Heart left ventricle (tissue), 16 donors: ENCODE measurements at regions not wholly inside any gene's neighbourhood (a gene's known extent, or its start where the extent isn't known, plus 50 kb on each side); places are given as distances from the start of the nearest gene placed in this dataset.
"Not testable (repeated sequence)": the region's sequence is repeated elsewhere in the genome, so short reads cannot be mapped to it uniquely, and the experiment has no call there.

Experiments used
- ATAC-seq, 4 donors: fragments of 200-7000 bp; cut with Tn5 transposase; one replicate each; pipeline ENCODE4 v1.9.1; 2020 to 2022; ENCODE audit warnings: moderate library complexity in 4 of 4, mild to moderate bottlenecking in 3 of 4, moderate number of reproducible peaks in 1 of 4
- DNase-seq, 5 donors: peaks; one replicate each; pipeline ENCODE4 v3.0.0-alpha.2; 2020
- H3K27ac ChIP-seq, 12 donors: fragments of 200-600 bp; sonication (generic) in 4 of 12; one replicate each; pipeline versions ENCODE4 v1.5.0 to v1.8.0; 2016 to 2022; ENCODE audit warnings: mild to moderate bottlenecking in 2 of 12
- H3K27me3 ChIP-seq, 9 donors: fragments of 200-600 bp; sonication (generic) in 2 of 9; one replicate each; pipeline versions ENCODE4 v1.5.1 to v1.8.0; 2016 to 2022; ENCODE audit warnings: mild to moderate bottlenecking in 3 of 9
- H3K36me3 ChIP-seq, 9 donors: fragments of 200-600 bp; sonication (generic) in 2 of 9; one replicate each; pipeline versions ENCODE4 v1.5.0 to v1.8.0; 2018 to 2022; ENCODE audit warnings: mild to moderate bottlenecking in 2 of 9
- H3K4me1 ChIP-seq, 12 donors: fragments of 200-600 bp; sonication (generic) in 4 of 12; one replicate each; pipeline versions ENCODE4 v1.5.0 to v1.8.0; 2016 to 2022; ENCODE audit warnings: mild to moderate bottlenecking in 3 of 12
- H3K4me3 ChIP-seq, 12 donors: fragments of 200-600 bp; sonication (generic) in 4 of 12; one replicate each; pipeline versions ENCODE4 v1.5.0 to v1.8.0; 2017 to 2022; ENCODE audit warnings: mild to moderate bottlenecking in 9 of 12, moderate library complexity in 4 of 12
- H3K9me3 ChIP-seq, 12 donors: fragments of 200-600 bp; sonication (generic) in 4 of 12; one replicate each; pipeline versions ENCODE4 v1.5.0 to v1.8.0; 2016 to 2022; ENCODE audit warnings: mild to moderate bottlenecking in 1 of 12
- CTCF ChIP-seq, 12 donors: fragments of 200-600 bp; sonication (generic) in 4 of 12; IDR thresholded peaks; one replicate each; pipeline versions ENCODE4 v1.5.0 to v1.8.0; 2018 to 2022; ENCODE audit warnings: antibody characterized with exemption in 12 of 12, mild to moderate bottlenecking in 5 of 12
- POLR2A ChIP-seq, 2 donors: fragments of 450-650 bp; IDR thresholded peaks; one replicate each; pipeline ENCODE4 v1.6.1; 2017; ENCODE audit warnings: antibody characterized with exemption in 2 of 2, mild to moderate bottlenecking in 2 of 2, moderate library complexity in 2 of 2
- WGBS, 4 donors: extraction: QIAGEN DNeasy Blood & Tissue Kit in 2 of 4; methylation state at CpG; one replicate each; pipeline versions ENCODE4 v1.1.5 to v1.1.7; 2013 to 2018; 5-methylcytosine and 5-hydroxymethylcytosine counted together
- intact Hi-C, 10 donors: fragments of 100-400 bp; cut with DNase I; formaldehyde crosslinking; loops; one replicate each; pipeline versions ENCODE4 v1.11.1 to v1.14.2; 2022
- donor health status: ischemic (EF 13 %, LVEDD 7.1; RV severe dilation, severe dysfunction).
- donor health status: healthy with polysubstance abuse.
- donor health status: DM: no; HTN: yes; CAD: no.
- donor health status: DM: no; HTN: no; CAD: no.
- donor health status: ischemic (EF 25% LVEDD 6.9; RV normal size, moderate dysfunction).
- donor health status: ischemic (EF 25% LVEDD 5.7; RV mildly dilated, moderate dysfunction).
- donor health status: healthy.
- donor health status: DM: yes; HTN: yes; CAD: no.
- donor health status: ischemic (EF 35%, LVEDD 5.7; RV mildly dilated, moderate dysfunction).
- donor health status: nonischemic (EF 11% LVEDD 7.7; RV severe dilation, severe dysfunction).
- donor health status: DM: yes; HTN: yes; CAD: no.
- donor health status: PGD.
- donor health status: ischemic (EF 29% LVEDD 5.4; RV normal size, mild dysfunction).
- donor health status: nonischemic (EF 23%, LVEDD 6.1; RV moderate dilation, normal function).

- no peak for DNase-seq
- no peaks in the 10 kb centered on the region for H3K36me3 ChIP-seq
- intact Hi-C loops: no loop called here
- TF ChIP-seq POLR2A (IDR thresholded peaks at IDR 0.05) (no peak), CTCF (IDR thresholded peaks at IDR 0.05) (no peak)
- no peaks in the 10 kb centered on the region for H3K27me3 ChIP-seq
- peaks cover 0 to 7% (median 0%) of the 10 kb centered on the region in 12 donors for H3K9me3 ChIP-seq
- 57 to 74% (median 64%) methylated on average over 3 of the region's 3 CpGs for WGBS, 4 donors
- H3K4me1 ChIP-seq: no peaks in the 10 kb centered on the region
- H3K27ac ChIP-seq: no peak overlapping the region
- no peak for ATAC-seq
- H3K4me3 ChIP-seq: no peak overlapping the region
Observed at GRCh38 chr4:31467781-31468180, 747.6 kb downstream of the PCDH7 start.

GRCh38 chr4:31474221-31474620 lies 754.1 kb downstream of the PCDH7 start:
- intact Hi-C loops: no loop called here
- Histone ChIP-seq H3K4me1 (no peaks in the 10 kb centered on the region), H3K36me3 (no peaks in the 10 kb centered on the region), H3K27me3 (no peaks in the 10 kb centered on the region), H3K4me3 (no peak overlapping the region), H3K9me3 (peaks cover 0 to 17% (median 0%) of the 10 kb centered on the region in 12 donors), H3K27ac (no peak overlapping the region)
- no peak for TF ChIP-seq POLR2A (IDR thresholded peaks at IDR 0.05)
- TF ChIP-seq CTCF (IDR thresholded peaks at IDR 0.05): no peak
- WGBS, 4 donors: 52 to 72% (median 71%) methylated on average over 1 of the region's 1 CpG
- DNase-seq (no peak), ATAC-seq (no peak)

DNA sequence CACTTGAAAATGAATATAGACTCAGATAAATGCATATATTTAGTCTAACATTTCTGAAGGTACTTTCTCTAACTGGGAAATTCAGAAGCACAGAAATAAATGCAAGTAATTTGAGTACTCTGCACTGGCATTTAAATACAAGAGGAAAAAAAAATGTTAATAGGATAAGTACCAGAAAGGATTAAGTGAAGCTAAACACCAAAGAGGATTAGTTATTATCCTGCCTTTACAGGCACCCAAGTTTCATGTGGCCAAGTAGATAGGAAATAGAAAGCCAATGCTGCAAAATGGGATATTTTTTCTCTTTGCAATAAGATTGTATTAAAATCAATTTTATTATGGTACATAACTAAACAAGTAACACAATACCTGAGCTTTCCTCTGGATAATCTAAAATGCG lies 762.5 kb downstream of the PCDH7 start:
- H3K36me3 ChIP-seq: no peaks in the 10 kb centered on the region
- H3K4me1 ChIP-seq: no peaks in the 10 kb centered on the region
- no peak overlapping the region for H3K27ac ChIP-seq
- no peak overlapping the region for H3K4me3 ChIP-seq
- ATAC-seq (no peak), DNase-seq (no peak)
- TF ChIP-seq POLR2A (IDR thresholded peaks at IDR 0.05) (no peak), CTCF (IDR thresholded peaks at IDR 0.05) (no peak)
- whole genome bisulfite sequencing, 4 donors: 86 to 94% (median 90%) methylated on average over 1 of the region's 1 CpG
- H3K27me3 ChIP-seq: no peaks in the 10 kb centered on the region
- intact Hi-C loops: no loop called here
- peaks cover 0 to 14% (median 0%) of the 10 kb centered on the region in 12 donors for H3K9me3 ChIP-seq

- ATAC-seq, H3K4me3 ChIP-seq, intact Hi-C loops, H3K36me3 ChIP-seq, H3K27ac ChIP-seq, H3K9me3 ChIP-seq, DNase-seq, H3K4me1 ChIP-seq, H3K27me3 ChIP-seq: not testable (repeated sequence)
- 89 to 95% (median 90%) methylated on average over 3 of the region's 3 CpGs for WGBS, 4 donors
Observed at GRCh38 chr4:31499216-31499615, 779.0 kb downstream of the PCDH7 start.

DNA sequence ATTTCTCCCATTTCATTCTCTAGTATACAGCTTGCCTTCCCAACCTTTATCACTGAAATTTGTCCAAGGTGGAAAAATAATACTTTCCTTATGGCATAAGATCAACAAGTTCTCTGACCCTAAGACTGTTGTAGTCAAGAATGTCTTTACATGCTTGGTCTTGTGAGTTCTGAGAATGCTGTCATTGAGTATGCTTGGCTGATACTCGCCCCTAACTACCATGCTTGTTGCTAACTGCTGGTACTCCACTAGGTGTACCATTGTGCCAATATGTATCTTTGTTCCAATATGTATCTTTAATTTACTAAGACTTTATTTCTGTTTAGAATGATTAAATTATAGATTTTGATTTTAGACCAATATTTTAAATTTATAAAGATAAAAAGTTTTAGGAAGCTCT lies 796.4 kb downstream of the PCDH7 start:
- ATAC-seq (no peak), DNase-seq (no peak)
- intact Hi-C loops: no loop called here
- no peak overlapping the region for H3K27ac ChIP-seq
- H3K4me1 ChIP-seq: no peaks in the 10 kb centered on the region
- H3K27me3 ChIP-seq: no peaks in the 10 kb centered on the region
- no peak overlapping the region for H3K4me3 ChIP-seq
- no peaks in the 10 kb centered on the region for H3K36me3 ChIP-seq
- TF ChIP-seq POLR2A (IDR thresholded peaks at IDR 0.05): no peak
- no peak for TF ChIP-seq CTCF (IDR thresholded peaks at IDR 0.05)
- H3K9me3 ChIP-seq: peaks cover 0 to 6% (median 0%) of the 10 kb centered on the region in 12 donors
- 67 to 76% (median 72%) methylated on average over 1 of the region's 1 CpG for WGBS, 4 donors
